H1 (cell line): ENCODE measurements at regions not wholly inside any gene's neighbourhood (a gene's known extent, or its start where the extent isn't known, plus 50 kb on each side); places are given as distances from the start of the nearest gene placed in this dataset.

Experiments
- CTCF ChIA-PET: fragments of 300-600 bp; sonication (Branson Sonifier 250); formaldehyde crosslinking; loops from one replicate; lab custom pipeline; 2021; ENCODE audit not compliant: partially characterized antibody; lab: Charles Lee
- POLR2A ChIA-PET: fragments of 300-600 bp; sonication (Branson Sonifier 250); formaldehyde crosslinking; loops from one replicate; lab custom pipeline; 2021; ENCODE audit warnings: inconsistent platforms; ENCODE audit not compliant: partially characterized antibody; lab: Charles Lee
- DNase-seq, 2 experiments: peaks; one replicate each; pipeline versions ENCODE4 v3.0.0 to v3.0.0-alpha.2; 2010 to 2022; ENCODE audit warnings: low spot score in 2 of 2, low read depth in 1 of 2, mixed read lengths in 1 of 2
- FAIRE-seq: peaks from 2 replicates; lab custom pipeline; 2011; peaks lifted over from hg19 to GRCh38; lab: Jason Lieb, UNC
- H2AFZ ChIP-seq: 2 replicates; pipeline ENCODE4 v1.8.1; 2012; ENCODE audit warnings: low read length, inconsistent platforms
- H2AK5ac ChIP-seq: 2 replicates; pipeline ENCODE4 v1.6.1; 2013; ENCODE audit warnings: low read depth, low read length
- H2BK120ac ChIP-seq: replicated peaks from 2 replicates; pipeline ENCODE3; 2013; ENCODE audit warnings: low read depth, low read length, inconsistent platforms
- H2BK12ac ChIP-seq: 2 replicates; pipeline ENCODE4 v1.6.1; 2013; ENCODE audit warnings: low read depth, low read length
- H2BK15ac ChIP-seq: 2 replicates; pipeline ENCODE4 v1.6.1; 2013; ENCODE audit warnings: low read length
- H2BK20ac ChIP-seq: 2 replicates; pipeline ENCODE4 v1.6.1; 2013; ENCODE audit warnings: low read length
- H2BK5ac ChIP-seq: 2 replicates; pipeline ENCODE4 v1.6.1; 2013; ENCODE audit warnings: low read depth, low read length
- H3K14ac ChIP-seq: 2 replicates; pipeline ENCODE4 v1.6.1; 2013; ENCODE audit warnings: inconsistent platforms; ENCODE audit not compliant: insufficient read length
- H3K18ac ChIP-seq: 2 replicates; pipeline ENCODE4 v1.6.1; 2013; ENCODE audit warnings: low read length; ENCODE audit errors: extremely low read depth
- H3K23ac ChIP-seq: 2 replicates; pipeline ENCODE4 v1.6.1; 2013; ENCODE audit warnings: inconsistent platforms; ENCODE audit not compliant: insufficient read length
- H3K23me2 ChIP-seq: 2 replicates; pipeline ENCODE4 v1.6.1; 2013; ENCODE audit warnings: low read depth, low read length
- H3K27ac ChIP-seq: 2 replicates; pipeline ENCODE4 v1.6.1; 2011; ENCODE audit warnings: low read depth, low read length, inconsistent platforms
- H3K27me3 ChIP-seq, 4 experiments: replicated peaks in 1 of 4; 1 replicate in 1 of 4; 2 replicates in 3 of 4; pipeline versions ENCODE4 v1.6.1 to v1.8.1; 2011 to 2013; ENCODE audit warnings: low read length in 3 of 4, mild to moderate bottlenecking in 3 of 4, inconsistent platforms in 2 of 4, mixed read lengths in 2 of 4, moderate library complexity in 1 of 4; ENCODE audit not compliant: control insufficient read depth in 3 of 4, insufficient read depth in 3 of 4; ENCODE audit errors: extremely low read depth in 1 of 4
- H3K36me3 ChIP-seq, 4 experiments: 2 replicates each; pipeline versions ENCODE4 v1.6.1 to v1.8.1; 2011 to 2013; ENCODE audit warnings: mild to moderate bottlenecking in 4 of 4, low read length in 3 of 4, moderate library complexity in 2 of 4, control low read depth in 1 of 4, inconsistent platforms in 1 of 4; ENCODE audit not compliant: insufficient read depth in 4 of 4, control insufficient read depth in 2 of 4
- H3K4ac ChIP-seq: replicated peaks from 2 replicates; pipeline ENCODE3; 2013; ENCODE audit warnings: low read length, low read depth, mixed read lengths, inconsistent platforms; ENCODE audit not compliant: insufficient read length
- H3K4me1 ChIP-seq, 4 experiments: replicated peaks in 1 of 4; 1 replicate in 1 of 4; 2 replicates in 3 of 4; pipeline versions ENCODE4 v1.6.1 to v1.8.1; 2011 to 2013; ENCODE audit warnings: low read length in 3 of 4, inconsistent platforms in 2 of 4, mixed read lengths in 1 of 4; ENCODE audit not compliant: insufficient read depth in 4 of 4, control insufficient read depth in 3 of 4
- H3K4me2 ChIP-seq, 2 experiments: 2 replicates each; pipeline versions ENCODE4 v1.6.1 to v1.8.1; 2011 to 2013; ENCODE audit warnings: low read depth in 2 of 2, low read length in 2 of 2, control low read depth in 1 of 2, inconsistent platforms in 1 of 2, mild to moderate bottlenecking in 1 of 2; ENCODE audit not compliant: insufficient read depth in 1 of 2
- H3K4me3 ChIP-seq, 4 experiments: fragments of 200-600, 300-600 bp in 1 of 4; sonication (generic), shearing (Covaris generic), sonication (Bioruptor Twin) in 1 of 4; 2 replicates each; pipeline versions ENCODE4 v1.5.1 to v1.8.1; 2011 to 2016; ENCODE audit warnings: low read length in 4 of 4, low read depth in 3 of 4, control low read depth in 2 of 4, inconsistent platforms in 2 of 4, mild to moderate bottlenecking in 2 of 4, mixed read lengths in 1 of 4, moderate library complexity in 1 of 4; ENCODE audit not compliant: insufficient read depth in 2 of 4; ENCODE audit errors: extremely low read depth in 1 of 4
- H3K56ac ChIP-seq: replicated peaks from 2 replicates; pipeline ENCODE3; 2013; ENCODE audit warnings: low read depth, mild to moderate bottlenecking, mixed read lengths, low read length, inconsistent platforms; ENCODE audit not compliant: insufficient read length
- H3K79me1 ChIP-seq: 2 replicates; pipeline ENCODE4 v1.6.1; 2013; ENCODE audit warnings: low read depth, low read length, control low read depth
- H3K79me2 ChIP-seq, 2 experiments: 2 replicates each; pipeline versions ENCODE4 v1.6.1 to v1.8.1; 2012 to 2013; ENCODE audit warnings: low read length in 2 of 2, mild to moderate bottlenecking in 2 of 2, inconsistent platforms in 1 of 2; ENCODE audit not compliant: insufficient read depth in 2 of 2, control insufficient read depth in 1 of 2
- H3K9ac ChIP-seq, 4 experiments: replicated peaks in 1 of 4; 1 replicate in 1 of 4; 2 replicates in 3 of 4; pipeline versions ENCODE4 v1.6.1 to v1.8.1; 2011 to 2013; ENCODE audit warnings: low read depth in 3 of 4, low read length in 3 of 4, control low read depth in 2 of 4, mild to moderate bottlenecking in 2 of 4, moderate library complexity in 2 of 4, inconsistent platforms in 1 of 4; ENCODE audit errors: extremely low read depth in 1 of 4
- H3K9me3 ChIP-seq, 2 experiments: 2 replicates each; pipeline versions ENCODE4 v1.6.1 to v1.8.1; 2012 to 2013; ENCODE audit warnings: mild to moderate bottlenecking in 2 of 2, moderate library complexity in 2 of 2, control low read depth in 1 of 2, inconsistent platforms in 1 of 2, low read depth in 1 of 2, low read length in 1 of 2, mixed read lengths in 1 of 2; ENCODE audit not compliant: insufficient read depth in 2 of 2
- H4K20me1 ChIP-seq, 2 experiments: replicated peaks in 1 of 2; 2 replicates each; pipeline versions ENCODE3 to v1.8.1; 2011 to 2013; ENCODE audit warnings: inconsistent platforms in 2 of 2, low read length in 2 of 2, mild to moderate bottlenecking in 1 of 2; ENCODE audit not compliant: insufficient read depth in 2 of 2, control insufficient read depth in 1 of 2
- H4K5ac ChIP-seq: 2 replicates; pipeline ENCODE4 v1.6.1; 2013; ENCODE audit warnings: low read length, low read depth, mixed read lengths, inconsistent platforms; ENCODE audit not compliant: insufficient read length
- H4K8ac ChIP-seq: 2 replicates; pipeline ENCODE4 v1.8.0; 2013; ENCODE audit warnings: mild to moderate bottlenecking, moderate library complexity, low read length, inconsistent platforms; ENCODE audit not compliant: insufficient read depth; ENCODE audit errors: extremely low read depth
- H4K91ac ChIP-seq: replicated peaks from 2 replicates; pipeline ENCODE3; 2013; ENCODE audit warnings: low read length, mixed read lengths, inconsistent platforms; ENCODE audit not compliant: insufficient read length
- CHD2 ChIP-seq: IDR thresholded peaks from 2 replicates; pipeline ENCODE4 v1.6.1; 2012; ENCODE audit warnings: low read length, improper control_type of control experiment
- NANOG ChIP-seq: IDR thresholded peaks from 2 replicates; pipeline ENCODE4 v1.6.1; 2011; ENCODE audit warnings: low read length, low read depth, mild to moderate bottlenecking, inconsistent platforms; ENCODE audit not compliant: insufficient read depth, poor library complexity, severe bottlenecking
- USF2 ChIP-seq: IDR thresholded peaks from 2 replicates; pipeline ENCODE4 v1.6.1; 2011; ENCODE audit warnings: low read length, improper control_type of control experiment
- WGBS, 2 experiments: shearing (Covaris generic) in 1 of 2; methylation state at CpG; one replicate each; pipeline versions ENCODE4 v1.1.6 to v1.1.7; 2013 to 2015; ENCODE audit warnings: low lambda C conversion rate in 2 of 2, mixed read lengths in 2 of 2, inconsistent platforms in 1 of 2, low coverage in 1 of 2, missing lambda C conversion rate in 1 of 2; ENCODE audit not compliant: insufficient replicate concordance in 2 of 2, insufficient coverage in 1 of 2, insufficient read length in 1 of 2; ENCODE audit errors: extremely low coverage in 1 of 2, missing lambda C conversion rate in 1 of 2; 5-methylcytosine and 5-hydroxymethylcytosine counted together

- H2AFZ ChIP-seq: no peak overlapping the region
- H2BK120ac ChIP-seq: no peak overlapping the region
- no peak overlapping the region for H3K27ac ChIP-seq
- H3K23me2 ChIP-seq: no peaks in the 10 kb centered on the region
- H3K4me1 ChIP-seq: no peaks in the 10 kb centered on the region
- no peaks in the 10 kb centered on the region for H3K79me2 ChIP-seq
- CTCF ChIA-PET: no interaction called here
- DNase-seq: no peak
- no peak overlapping the region for H2BK15ac ChIP-seq
- 76% methylated on average over 2 of the region's 2 CpGs; no CpG with 5 or more reads in 1 of the 2 experiments for WGBS, 2 experiments
- H3K79me1 ChIP-seq: no peaks in the 10 kb centered on the region
- no peaks in the 10 kb centered on the region for H3K9me3 ChIP-seq
- no peaks in the 10 kb centered on the region for H3K27me3 ChIP-seq
- no peak overlapping the region for H3K56ac ChIP-seq
- TF ChIP-seq CHD2: no peak
- no peak for TF ChIP-seq NANOG
- no peak for TF ChIP-seq USF2
- TF ChIP-seq, all 59 proteins: peak for 0
- Histone ChIP-seq H3K18ac (no peak overlapping the region), H3K36me3 (no peaks in the 10 kb centered on the region), H3K23ac (no peak overlapping the region), H2BK12ac (no peak overlapping the region), H2AK5ac (no peak overlapping the region), H4K91ac (no peak overlapping the region), H3K4ac (no peak overlapping the region), H4K20me1 (no peaks in the 10 kb centered on the region), H4K8ac (no peak overlapping the region), H3K4me2 (no peak overlapping the region), H4K5ac (no peak overlapping the region), H2BK20ac (no peak overlapping the region), H3K9ac (no peak overlapping the region), H3K4me3 (no peak overlapping the region), H3K14ac (no peak overlapping the region), H2BK5ac (no peak overlapping the region)
- POLR2A ChIA-PET: no interaction called here
- FAIRE-seq: no peak
Measured at GRCh38 chr13:86608701-86609100, 809.5 kb upstream of the SLITRK6 start.
